ENCODE measurements at regions not wholly inside any gene's neighbourhood (a gene's known extent, or its start where the extent isn't known, plus 50 kb on each side); places are given as distances from the start of the nearest gene placed in this dataset.

GRCh38 chr7:51764976-51765375 lies 448.4 kb upstream of the COBL start:
- no peak for FAIRE-seq

GRCh38 chr7:51759985-51760384 lies 443.4 kb upstream of the COBL start:
- DNase-seq (ENCODE audit: insufficient read length, low spot score) (no peak), FAIRE-seq (no peak)

More at GRCh38 chr7:51764976-51765375, 448.4 kb upstream of the COBL start:
- no peak for DNase-seq (ENCODE audit: insufficient read length, low spot score)

- no peak for FAIRE-seq
Measured at GRCh38 chr7:51757960-51758359, 441.4 kb upstream of the COBL start.

GRCh38 chr7:51732951-51733350 lies 416.3 kb upstream of the COBL start:
- DNase-seq (ENCODE audit: insufficient read length, low spot score) (no peak), FAIRE-seq (no peak)

More at GRCh38 chr7:51757960-51758359, 441.4 kb upstream of the COBL start:
- no peak for DNase-seq (ENCODE audit: insufficient read length, low spot score)

GRCh38 chr7:51732116-51732515 lies 415.5 kb upstream of the COBL start:
- DNase-seq (ENCODE audit: insufficient read length, low spot score) (no peak), FAIRE-seq (no peak)

GRCh38 chr7:51731075-51731474 lies 414.5 kb upstream of the COBL start:
- DNase-seq (ENCODE audit: insufficient read length, low spot score) (no peak), FAIRE-seq (no peak)

- DNase-seq (ENCODE audit: insufficient read length, low spot score): no peak
- FAIRE-seq: no peak
Measured at GRCh38 chr7:51727441-51727840, 410.8 kb upstream of the COBL start.

GRCh38 chr7:51706851-51707250 lies 390.2 kb upstream of the COBL start:
- FAIRE-seq (no peak), DNase-seq (ENCODE audit: insufficient read length, low spot score) (no peak)

- FAIRE-seq (no peak), DNase-seq (ENCODE audit: insufficient read length, low spot score) (no peak)
Measured at GRCh38 chr7:51705701-51706100, 389.1 kb upstream of the COBL start.

GRCh38 chr7:51702673-51703072 lies 386.1 kb upstream of the COBL start:
- FAIRE-seq: no peak
- DNase-seq (ENCODE audit: insufficient read length, low spot score): no peak

GRCh38 chr7:51701935-51702334 lies 385.3 kb upstream of the COBL start:
- no peak for DNase-seq (ENCODE audit: insufficient read length, low spot score)
- FAIRE-seq: no peak

GRCh38 chr7:51700593-51701215 lies 384.1 kb upstream of the COBL start:
- DNase-seq (ENCODE audit: insufficient read length, low spot score) (no peak), FAIRE-seq (no peak)

GRCh38 chr7:51693258-51693657 lies 376.6 kb upstream of the COBL start:
- FAIRE-seq (no peak), DNase-seq (ENCODE audit: insufficient read length, low spot score) (no peak)

GRCh38 chr7:51689547-51689946 lies 372.9 kb upstream of the COBL start:
- DNase-seq (ENCODE audit: insufficient read length, low spot score) (no peak), FAIRE-seq (no peak)

- no peak for FAIRE-seq
- no peak for DNase-seq (ENCODE audit: insufficient read length, low spot score)
Measured at GRCh38 chr7:51685794-51686193, 369.2 kb upstream of the COBL start.

GRCh38 chr7:51680594-51681399 lies 364.2 kb upstream of the COBL start:
- DNase-seq (ENCODE audit: insufficient read length, low spot score): no peak
- FAIRE-seq: no peak

- DNase-seq (ENCODE audit: insufficient read length, low spot score) (no peak), FAIRE-seq (no peak)
Measured at GRCh38 chr7:51679358-51679757, 362.7 kb upstream of the COBL start.

- FAIRE-seq (no peak), DNase-seq (ENCODE audit: insufficient read length, low spot score) (no peak)
Measured at GRCh38 chr7:51666751-51667150, 350.1 kb upstream of the COBL start.

- DNase-seq (ENCODE audit: insufficient read length, low spot score) (no peak), FAIRE-seq (no peak)
Measured at GRCh38 chr7:51666266-51666665, 349.7 kb upstream of the COBL start.

- FAIRE-seq (no peak), DNase-seq (ENCODE audit: insufficient read length, low spot score) (no peak)
Measured at GRCh38 chr7:51665045-51665780, 348.6 kb upstream of the COBL start.

- FAIRE-seq (no peak), DNase-seq (ENCODE audit: insufficient read length, low spot score) (no peak)
Measured at GRCh38 chr7:51660516-51660915, 343.9 kb upstream of the COBL start.

GRCh38 chr7:51658684-51659083 lies 342.1 kb upstream of the COBL start:
- FAIRE-seq: no peak

More at GRCh38 chr7:51658684-51659083, 342.1 kb upstream of the COBL start:
- no peak for DNase-seq (ENCODE audit: insufficient read length, low spot score)
